ENCODE measurements at regions not wholly inside any gene's neighbourhood (a gene's known extent, or its start where the extent isn't known, plus 50 kb on each side); places are given as distances from the start of the nearest gene placed in this dataset.
A peak's percentile ranks its signal among the peaks of the same experiment; 100 is the strongest.

DNA sequence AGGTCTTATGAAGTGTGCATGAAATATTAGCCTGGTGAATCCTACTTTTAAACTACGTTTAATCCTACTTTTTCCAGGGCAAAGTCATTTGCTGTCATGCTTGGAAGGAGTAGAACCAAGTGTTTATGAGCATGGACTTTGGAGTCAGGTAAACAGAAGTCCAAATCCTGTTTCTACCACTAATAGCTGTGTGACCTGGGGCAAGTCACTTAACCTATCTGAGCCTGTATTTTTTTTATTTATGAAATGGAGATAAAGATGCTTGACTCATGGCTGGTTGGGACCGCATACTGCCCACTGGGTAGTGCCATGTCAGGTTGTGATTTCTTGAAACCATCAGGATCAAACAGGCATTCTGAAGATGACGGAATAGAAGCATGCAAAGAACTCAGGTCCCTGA lies 249.6 kb downstream of the BAMBI start:
- DNase-seq (ENCODE audit: low spot score), result no peak

DNA sequence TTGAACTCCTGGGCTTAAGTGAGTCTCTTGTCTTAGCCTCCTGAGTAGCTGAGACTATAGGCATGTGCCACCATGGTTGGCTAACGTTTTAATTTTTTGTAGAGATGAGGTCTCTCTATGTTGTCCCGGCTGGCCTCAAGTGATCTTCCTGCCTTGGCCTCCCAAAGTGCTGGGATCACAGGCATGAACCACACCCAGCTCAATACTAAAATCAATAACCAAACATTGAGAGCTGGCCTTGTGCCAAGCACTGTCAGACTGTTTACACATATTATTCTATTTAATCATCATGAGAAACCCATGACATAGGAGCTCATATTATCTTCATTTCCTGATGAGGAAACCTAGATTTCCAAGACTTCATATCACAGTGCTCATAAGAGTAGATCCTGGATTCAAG lies 251.2 kb downstream of the BAMBI start:
- no peak for DNase-seq (ENCODE audit: low spot score)

DNA sequence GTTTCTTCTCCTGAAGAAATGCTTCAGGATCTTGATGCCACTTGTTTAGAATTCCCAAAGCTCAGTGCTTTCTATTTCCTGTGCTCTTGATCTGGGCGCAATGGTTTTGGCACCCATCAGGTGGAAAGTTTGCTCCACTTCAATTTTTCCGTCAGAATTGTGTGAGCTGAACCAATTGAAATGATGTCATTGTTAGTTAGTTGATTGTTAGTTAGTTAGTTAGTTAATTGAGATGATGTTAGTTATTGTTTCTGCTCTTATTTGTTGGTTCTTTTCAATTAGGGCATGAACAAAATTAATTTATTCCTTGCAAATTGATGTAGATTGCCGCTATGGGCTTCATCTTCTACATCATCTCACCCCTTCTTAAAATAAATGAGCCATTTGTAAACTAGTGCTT lies 252.6 kb downstream of the BAMBI start:
- no peak for DNase-seq (ENCODE audit: low spot score)

DNA sequence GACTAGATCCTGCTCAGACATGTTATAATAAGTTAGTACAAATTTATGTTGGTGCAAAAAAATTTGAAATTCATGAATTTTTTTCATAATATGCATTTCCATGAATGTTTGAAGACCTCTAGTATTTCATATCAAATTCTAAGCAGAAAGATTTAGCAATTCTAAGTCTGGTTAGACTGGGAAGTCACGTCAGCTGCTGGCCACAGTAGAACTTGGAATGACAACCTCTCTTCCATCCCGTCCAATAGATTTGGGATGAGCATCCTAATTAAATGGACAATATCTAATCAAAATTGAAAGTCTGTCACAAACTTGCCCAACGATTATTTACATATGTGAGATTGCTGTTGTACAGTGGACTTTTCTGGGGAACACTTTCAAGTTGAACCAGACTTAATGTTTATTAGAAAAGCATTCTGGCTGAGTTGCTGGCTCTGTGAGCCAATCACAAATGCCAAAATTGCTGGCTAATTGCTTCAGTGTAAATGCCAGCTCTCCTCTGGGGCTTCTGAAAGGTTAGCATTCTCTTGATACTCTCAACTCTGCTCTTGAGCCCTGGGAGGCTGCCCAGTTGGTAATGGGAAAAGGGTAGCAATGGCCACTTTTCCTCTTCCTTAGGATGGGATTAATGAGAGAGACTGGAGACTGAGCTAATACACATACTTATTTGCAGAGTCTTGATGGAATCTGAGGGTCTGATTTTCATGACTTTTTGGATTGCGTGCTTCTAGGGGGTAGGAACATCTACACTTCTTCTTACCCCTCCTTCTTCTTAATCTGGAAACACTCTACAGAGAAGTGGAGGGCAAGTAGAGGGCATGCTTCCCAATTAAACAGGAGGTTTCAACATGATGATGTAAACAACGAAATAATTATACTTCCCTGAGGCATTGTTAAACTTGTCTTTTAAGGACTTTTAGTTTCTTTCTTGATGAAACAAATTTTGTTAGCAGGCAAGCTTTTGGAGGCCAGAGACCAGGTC lies 253.5 kb downstream of the BAMBI start:
- no peak for DNase-seq (ENCODE audit: low spot score)

DNA sequence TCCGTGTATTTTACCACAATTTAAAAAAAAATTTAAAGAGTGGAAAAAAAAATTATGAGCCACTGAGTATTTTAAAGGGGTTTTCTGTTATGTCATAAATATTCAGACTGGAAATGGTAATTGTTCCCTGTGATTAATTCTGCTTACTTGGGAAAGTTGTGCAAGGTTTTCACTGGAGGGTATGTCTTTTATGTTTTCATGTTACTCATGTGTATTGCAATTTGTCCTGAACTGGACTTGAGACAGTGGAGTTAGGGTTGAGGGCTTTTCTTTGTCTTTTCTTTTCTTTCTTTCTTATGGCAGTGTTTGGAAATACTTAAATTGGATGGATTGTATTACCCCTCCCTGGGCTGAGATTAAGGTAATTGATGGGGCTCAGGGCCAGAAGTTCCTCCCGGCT lies 257.7 kb downstream of the BAMBI start:
- DNase-seq (ENCODE audit: low spot score), result no peak

DNA sequence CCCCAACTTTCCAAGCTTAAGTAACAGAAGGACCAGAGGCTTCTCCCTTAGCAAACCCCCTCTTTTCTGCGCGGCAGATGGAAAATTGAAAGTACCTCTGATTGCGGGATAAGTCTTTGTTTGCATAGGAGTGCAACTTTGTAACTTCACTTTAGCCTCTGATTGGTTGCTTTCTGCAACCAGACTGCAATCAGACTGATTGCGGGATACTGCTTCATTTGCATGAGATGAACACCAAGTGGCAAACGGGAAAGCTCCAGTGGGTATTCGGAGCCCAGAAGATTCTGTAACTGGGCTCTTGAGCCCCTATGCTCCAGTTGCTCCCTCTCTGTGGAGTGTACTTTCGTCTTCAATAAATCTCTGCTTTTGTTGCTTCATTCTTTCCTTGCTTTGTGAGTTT lies 260.6 kb downstream of the BAMBI start:
- DNase-seq (ENCODE audit: low spot score), result no peak

DNA sequence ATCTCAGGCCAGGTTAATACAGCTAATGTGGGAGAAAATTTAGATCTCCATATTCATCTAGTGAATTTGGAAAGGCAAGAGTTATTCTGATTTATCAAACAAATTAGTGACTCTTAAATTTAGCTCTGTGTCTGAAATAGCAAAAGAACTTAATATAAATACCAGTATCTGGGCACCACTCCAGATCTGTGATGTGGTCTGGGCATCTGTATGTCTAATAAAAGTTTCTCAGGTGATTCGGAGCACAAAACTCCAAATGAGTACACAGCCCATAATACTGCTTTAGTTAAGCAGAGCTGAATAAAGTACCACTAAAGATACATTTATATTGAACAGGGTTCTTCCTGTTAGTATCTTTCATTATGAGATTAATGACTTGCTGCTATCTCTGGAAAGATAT lies 261.4 kb downstream of the BAMBI start:
- no peak for DNase-seq (ENCODE audit: low spot score)

DNA sequence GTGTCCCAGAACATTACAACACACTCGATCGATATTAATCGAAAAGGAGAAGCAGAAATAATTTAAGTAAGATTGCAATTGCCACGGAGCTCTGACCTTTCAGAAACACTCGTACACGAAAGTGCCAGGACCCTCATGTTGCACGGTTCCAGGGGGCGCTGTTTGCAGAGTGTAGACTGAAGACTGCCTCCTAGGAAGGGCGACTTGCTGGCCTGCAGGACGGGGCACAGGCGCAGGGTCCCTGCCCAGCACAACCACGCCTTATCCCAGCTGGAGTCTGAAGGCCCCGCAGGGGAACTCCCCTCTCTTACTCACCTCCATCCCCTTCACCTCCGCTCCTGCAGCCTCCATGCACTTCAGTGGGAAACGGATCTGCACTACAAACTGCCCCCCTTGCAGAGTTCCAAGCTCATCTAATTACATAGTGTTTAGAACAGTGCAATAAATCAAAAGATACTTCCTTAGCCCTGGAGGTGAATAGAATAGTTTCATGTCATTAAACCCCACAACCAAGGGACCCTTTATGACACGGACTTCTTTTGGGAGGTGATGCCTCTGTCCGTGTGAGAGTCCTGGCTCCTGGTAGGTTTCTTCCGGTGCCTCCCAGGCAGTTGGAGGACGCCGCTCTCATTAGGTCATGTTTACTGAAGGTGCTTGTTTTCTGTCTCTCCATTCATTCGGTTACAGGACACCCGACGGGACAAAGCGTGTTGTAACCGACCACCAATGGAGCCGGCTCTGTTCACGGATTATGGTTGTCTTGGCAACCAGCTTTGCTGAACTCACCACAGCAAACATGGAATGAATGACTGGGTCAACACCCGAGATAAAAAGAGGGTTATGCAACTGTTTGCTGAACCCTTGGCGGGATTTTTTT lies 262.2 kb downstream of the BAMBI start:
- DNase-seq (ENCODE audit: low spot score), result peak; percentile 65

DNA sequence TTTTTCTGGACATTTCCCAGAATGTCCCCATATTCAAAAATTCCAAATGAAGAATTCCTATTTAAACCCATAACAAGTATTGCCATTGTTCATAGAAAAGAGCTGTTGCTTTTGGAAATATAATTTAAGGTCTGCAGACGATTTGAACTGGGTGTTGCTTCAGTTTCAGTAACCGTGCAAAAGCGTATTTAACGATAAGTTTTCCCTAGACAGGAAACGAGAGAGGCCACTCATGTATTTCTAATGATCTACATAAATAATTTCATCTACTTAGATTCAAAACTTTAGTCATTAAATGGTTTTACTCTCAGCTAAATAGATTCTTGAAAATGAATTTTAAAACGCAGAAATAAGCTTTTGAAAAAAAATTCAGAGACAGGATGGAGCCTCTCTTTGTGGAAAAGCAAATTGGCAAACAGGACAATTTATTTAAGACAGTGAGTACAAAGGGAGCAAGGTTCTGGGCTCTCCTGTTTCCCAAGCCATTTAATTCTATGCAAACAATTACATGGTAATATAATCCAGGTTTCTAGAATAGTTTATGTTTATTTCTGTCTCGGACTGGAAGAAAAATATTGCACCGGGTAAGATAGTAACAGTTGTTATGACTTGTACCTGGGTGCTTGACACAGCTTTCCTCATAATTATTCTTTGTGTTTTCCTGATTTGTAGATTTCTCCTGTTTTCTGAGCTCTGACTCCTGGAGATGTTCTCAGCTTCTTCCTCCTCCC lies 263.0 kb downstream of the BAMBI start:
- no peak for DNase-seq (ENCODE audit: low spot score)

DNA sequence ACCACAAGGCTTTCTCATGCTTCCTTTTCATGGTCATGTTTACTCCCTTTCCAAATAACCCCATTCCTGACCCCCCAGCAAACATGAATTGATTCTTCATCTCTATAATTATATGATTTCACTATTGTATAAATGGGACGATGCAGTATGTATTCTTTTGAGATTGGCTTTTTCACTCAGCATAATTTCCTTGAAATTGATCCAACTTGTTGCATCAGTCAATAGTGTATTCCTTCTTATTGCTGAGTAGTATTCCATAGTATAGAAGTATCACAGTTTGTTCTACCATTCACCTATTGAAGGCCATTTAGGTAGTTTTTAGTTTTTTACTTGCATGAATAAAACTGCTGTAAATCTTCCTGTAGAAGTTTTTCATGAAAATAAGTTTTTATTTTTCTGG lies 264.7 kb downstream of the BAMBI start:
- no peak for DNase-seq (ENCODE audit: low spot score)

DNA sequence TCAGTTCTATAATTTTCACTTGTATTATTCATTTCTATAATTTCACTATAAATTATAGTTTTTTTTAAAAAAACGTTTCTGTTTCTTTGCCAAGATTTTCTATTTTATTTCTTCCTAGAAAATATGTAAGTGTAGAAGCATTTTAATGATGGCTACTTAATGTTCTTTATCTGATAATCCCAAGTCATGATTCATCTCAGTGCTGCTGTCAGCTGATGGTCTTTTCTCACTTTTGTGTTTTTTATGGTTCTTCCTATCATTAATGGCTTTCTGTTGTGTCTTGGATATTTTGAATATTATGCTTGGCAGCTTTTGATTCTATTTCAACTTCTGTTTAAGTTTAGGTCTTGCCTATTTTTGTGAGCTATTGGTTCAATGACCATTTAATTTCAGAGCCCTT lies 268.6 kb downstream of the BAMBI start:
- no peak for DNase-seq (ENCODE audit: low spot score)

DNA sequence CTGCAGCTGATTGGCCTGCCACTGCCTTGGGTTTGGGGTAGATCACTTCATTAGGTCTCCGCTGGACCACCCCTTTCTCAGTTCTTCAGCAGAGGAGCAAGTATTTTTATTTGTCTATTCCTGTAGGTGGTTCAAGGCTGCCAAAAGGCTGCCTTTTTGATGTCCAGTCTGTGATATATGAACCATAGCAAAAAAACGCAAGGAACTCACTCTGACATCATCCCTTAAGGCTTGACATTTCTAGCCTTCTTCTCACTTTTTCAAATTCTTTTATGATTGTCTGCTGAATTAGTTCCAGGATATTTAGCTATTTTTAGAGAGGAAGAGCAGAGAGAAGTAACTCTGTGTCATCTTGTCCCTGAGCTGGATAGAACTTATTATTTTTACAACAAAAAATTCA lies 269.2 kb downstream of the BAMBI start:
- DNase-seq (ENCODE audit: low spot score), result peak; percentile 66

DNA sequence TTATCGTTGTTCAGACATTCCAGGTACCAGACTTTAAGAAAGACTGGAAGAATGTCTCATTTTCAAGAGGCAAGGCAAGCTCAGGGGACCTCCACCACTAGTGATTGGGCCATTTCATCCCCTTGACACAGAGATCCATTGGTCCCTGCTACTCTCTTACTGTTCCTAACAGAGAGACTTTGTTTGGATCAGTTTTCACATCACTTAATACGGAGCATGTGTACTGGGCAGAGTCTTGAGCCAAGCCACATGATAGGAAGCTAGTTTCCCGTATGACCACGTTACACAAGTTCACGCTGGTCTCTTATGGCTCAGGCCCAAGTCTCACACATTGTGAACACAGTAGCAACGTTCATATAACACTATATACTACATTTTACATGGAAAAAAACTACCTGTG lies 269.9 kb downstream of the BAMBI start:
- DNase-seq (ENCODE audit: low spot score), result no peak

DNA sequence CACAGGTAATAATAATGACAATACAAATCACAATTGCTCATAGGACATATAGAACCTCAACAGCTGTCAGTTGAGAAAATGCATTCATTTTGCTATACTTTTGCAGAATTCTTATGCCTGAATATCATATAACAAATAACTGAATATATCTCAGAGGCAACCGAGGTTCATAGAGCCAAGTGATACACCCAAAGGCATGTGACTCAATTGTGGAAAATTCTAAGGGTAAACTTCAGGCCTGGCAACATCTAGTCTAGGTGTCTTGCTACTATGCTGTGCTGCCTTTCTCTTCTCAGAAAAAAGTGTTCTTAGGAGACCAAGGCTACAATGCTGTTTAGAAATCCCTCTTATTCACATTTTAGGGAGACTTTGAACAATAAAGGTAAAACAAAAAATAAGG lies 270.7 kb downstream of the BAMBI start:
- no peak for DNase-seq (ENCODE audit: low spot score)

DNA sequence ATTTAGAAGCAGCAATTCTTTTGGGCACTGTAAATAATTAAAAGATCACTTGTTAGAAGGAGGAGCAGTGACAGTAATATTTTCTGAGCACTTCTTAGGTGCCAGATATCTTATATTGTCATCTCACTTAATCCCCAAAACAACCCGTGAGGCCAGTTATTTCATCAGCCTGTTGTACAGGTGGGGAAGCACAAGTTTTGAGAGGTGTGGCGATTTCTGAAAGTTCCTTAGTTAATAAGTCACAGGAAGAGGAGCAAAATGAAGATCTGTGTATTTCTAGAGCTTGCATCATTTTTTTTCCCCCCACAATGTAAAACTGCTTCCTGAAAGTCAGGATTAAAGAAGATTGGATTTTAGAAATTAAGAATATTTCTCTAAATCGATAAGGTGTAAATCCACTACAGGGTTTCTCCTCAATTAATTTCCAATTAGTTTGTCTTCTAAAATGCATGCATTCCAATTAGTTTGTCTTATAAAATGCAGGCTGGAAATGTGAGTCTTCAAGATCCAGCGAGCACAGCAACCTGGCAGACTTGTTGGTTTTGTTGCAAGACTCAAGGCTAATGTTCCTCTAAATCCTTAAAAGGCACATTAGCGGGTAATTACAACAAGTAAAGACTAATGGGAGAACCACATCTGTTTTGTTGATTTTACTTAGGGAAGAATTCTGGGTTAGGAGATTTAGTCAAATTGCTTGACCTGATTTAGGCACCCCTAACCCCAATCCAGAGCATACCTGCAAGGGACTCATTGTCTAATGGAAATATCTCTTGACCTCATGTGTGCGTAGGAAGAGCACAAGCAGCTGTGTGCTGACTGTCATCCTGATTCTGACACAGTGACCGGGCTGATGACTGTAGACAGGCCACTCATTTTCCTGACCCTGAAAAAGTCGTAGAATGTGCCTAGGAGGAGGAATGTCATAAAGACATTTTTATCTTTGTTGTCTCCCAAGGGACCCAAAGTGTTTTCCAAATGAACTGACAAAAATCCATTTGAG lies 272.0 kb downstream of the BAMBI start:
- DNase-seq (ENCODE audit: low spot score), result no peak

DNA sequence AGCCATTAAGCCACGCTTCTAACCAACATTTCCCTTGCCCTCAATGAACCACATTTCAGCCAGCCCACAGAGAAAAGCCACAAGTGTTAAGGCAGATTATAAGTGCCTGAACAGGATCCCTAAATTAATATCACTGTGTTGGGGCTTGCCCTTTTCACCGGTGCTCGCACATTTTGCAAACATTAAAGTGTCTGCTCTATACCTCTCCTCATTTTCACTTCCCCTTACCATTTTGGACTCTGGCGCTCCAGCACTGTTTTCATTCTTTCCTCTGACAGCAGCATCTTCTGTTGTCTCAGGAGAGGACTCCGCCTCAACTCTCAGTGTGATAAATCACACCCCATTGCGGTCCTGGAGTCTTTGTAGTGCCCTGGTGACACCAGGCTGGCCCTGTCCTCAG lies 274.2 kb downstream of the BAMBI start:
- no peak for DNase-seq (ENCODE audit: low spot score)

DNA sequence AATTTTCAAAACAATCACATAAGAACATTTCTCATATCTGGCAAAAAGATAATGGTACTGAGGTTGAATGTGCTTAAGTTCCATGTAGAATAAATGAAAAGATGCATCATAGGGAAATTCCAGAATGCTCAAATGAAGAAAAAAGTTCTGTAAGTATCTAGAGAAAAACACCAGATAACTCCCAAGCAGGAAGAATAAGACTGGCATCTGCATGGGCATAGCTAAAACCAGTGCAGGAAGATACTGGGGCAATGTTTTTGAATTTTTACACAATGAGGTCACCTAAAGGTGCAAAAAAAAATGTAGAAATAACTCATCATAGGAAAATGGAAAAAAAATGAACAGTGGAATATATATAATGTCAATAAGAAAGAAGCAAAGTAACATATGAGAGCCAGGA lies 275.2 kb downstream of the BAMBI start:
- no peak for DNase-seq (ENCODE audit: low spot score)

DNA sequence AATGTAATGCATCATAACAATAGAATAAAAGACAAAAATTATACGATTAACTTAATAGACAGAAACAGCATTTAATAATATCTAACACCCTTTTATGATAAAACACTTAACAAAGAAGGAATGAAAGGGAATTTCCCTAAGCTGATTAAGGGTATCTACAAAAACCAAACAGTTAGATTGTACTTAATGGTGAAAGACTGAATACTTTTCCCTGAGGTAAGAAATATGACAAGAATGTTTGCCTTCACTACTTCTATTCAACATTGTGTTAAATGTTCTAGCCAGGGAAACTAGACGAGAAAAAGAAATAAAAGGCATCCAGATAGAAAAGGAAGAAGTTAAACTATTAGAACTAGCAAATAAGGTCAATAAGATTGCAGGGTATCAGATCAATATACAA lies 276.9 kb downstream of the BAMBI start:
- DNase-seq (ENCODE audit: low spot score), result no peak

DNA sequence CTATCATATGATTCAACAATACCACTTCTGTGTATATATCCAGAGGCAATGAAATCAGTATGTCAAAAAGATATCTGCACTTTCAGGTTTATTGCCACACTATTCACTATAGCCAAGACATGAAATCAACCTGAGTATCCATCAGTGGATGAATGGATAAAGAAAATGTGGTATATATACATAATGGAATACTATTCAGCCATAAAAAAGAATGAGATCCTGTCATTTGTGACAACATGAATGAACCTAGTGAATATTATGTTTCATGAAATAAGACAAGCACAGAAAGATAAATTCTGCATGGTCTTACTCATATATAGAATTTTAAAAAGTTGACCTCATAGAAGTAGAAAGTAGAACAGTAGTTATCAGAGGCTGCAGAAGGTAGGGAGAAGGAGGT lies 281.1 kb downstream of the BAMBI start:
- DNase-seq (ENCODE audit: low spot score), result no peak

DNA sequence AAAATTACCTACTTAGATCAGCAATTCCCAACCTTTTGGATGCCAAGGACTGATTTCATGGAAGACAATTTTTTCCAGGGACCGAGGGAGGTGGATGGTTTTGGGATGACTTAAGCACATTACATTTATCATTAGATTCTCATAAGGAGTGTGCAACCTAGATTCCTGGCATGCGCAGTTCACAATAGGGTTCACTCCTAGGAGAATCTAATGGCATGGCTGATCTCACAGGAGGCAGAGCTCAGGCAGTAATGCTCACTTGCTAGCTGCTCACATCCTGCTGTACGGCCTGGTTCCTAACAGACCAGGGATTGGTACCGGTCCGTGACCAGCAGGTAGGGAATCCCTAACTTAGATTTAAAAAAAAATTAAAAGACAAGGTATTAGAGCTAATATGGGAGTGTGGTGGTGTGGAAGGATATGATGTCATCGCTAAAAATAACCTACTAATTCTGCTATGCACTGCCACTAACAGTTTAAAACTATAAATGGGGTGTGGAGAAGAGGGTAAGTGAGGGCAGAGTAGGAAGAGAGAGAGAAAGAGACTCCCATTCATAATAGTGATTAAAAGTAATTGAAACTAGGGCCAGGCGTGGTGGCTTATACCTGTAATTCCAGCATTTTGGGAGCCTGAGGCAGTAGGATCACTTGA lies 282.7 kb downstream of the BAMBI start:
- no peak for DNase-seq (ENCODE audit: low spot score)

DNA sequence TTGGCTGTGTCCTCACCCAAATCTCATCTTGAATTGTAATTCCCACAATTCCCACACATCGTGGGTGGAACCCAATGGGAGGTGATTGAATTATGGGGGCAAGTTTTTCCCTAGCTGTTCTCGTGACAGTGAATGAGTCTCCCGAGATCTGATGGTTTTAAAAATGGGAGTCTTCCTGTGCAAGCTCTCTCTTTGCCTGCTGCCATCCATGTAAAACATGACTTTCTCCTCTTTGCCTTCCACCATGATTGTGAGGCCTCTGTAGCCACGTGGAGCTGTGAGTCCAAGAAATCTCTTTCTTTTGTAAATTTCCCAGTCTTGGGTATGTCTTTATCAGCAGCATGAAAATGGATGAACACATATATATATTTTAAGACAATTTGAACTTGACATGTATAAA lies 285.4 kb downstream of the BAMBI start:
- DNase-seq (ENCODE audit: low spot score), result no peak
